Body of pancreas (tissue), 4 donors: ENCODE measurements at regions not wholly inside any gene's neighbourhood (a gene's known extent, or its start where the extent isn't known, plus 50 kb on each side); places are given as distances from the start of the nearest gene placed in this dataset.

ENCODE experiments used
- ATAC-seq: fragments of 150-250 bp; one replicate; pipeline ENCODE4 v1.9.1; 2016
- DNase-seq, 4 donors: peaks; one replicate each; pipeline ENCODE4 v3.0.0-alpha.2; 2019
- H3K27ac ChIP-seq, 4 donors: fragments of 200-600 bp; sonication (generic); 1 replicate in 3 of 4; 2 replicates in 1 of 4; pipeline versions ENCODE4 v1.5.1 to v1.6.1; 2016 to 2019; ENCODE audit warnings: mild to moderate bottlenecking in 1 of 4, mixed read lengths in 1 of 4, moderate library complexity in 1 of 4
- H3K27me3 ChIP-seq, 2 donors: fragments of 200-600 bp; sonication (generic); one replicate each; pipeline ENCODE4 v1.6.0; 2016; ENCODE audit warnings: mild to moderate bottlenecking in 1 of 2
- H3K36me3 ChIP-seq, 2 donors: fragments of 200-600 bp; sonication (generic); replicated peaks in 1 of 2; 2 replicates each; pipeline ENCODE4 v1.5.1; 2016; ENCODE audit warnings: low read depth in 2 of 2; ENCODE audit not compliant: insufficient read depth in 1 of 2
- H3K4me1 ChIP-seq: fragments of 200-600 bp; sonication (generic); one replicate; pipeline ENCODE4 v1.6.0; 2016
- H3K4me3 ChIP-seq, 2 donors: fragments of 200-600 bp; sonication (generic); 1 replicate in 1 of 2; 2 replicates in 1 of 2; pipeline ENCODE4 v1.5.1; 2016 to 2019
- H3K9me3 ChIP-seq, 3 donors: fragments of 200-600 bp; sonication (generic); 1 replicate in 2 of 3; 2 replicates in 1 of 3; pipeline ENCODE4 v1.5.1; 2016
- CTCF ChIP-seq, 7 experiments: fragments of 450-650 bp in 4 of 7; fragments of 200-600 bp in 3 of 7; sonication (generic) in 3 of 7; IDR thresholded peaks; one replicate each; pipeline ENCODE4 v1.5.1; 2016 to 2019; ENCODE audit warnings: antibody characterized with exemption in 7 of 7
- POLR2A ChIP-seq, 3 donors: fragments of 450-650 bp; IDR thresholded peaks; one replicate each; pipeline ENCODE4 v1.6.1; 2016; ENCODE audit warnings: antibody characterized with exemption in 3 of 3, mild to moderate bottlenecking in 2 of 3
- WGBS, 2 donors: methylation state at CpG; one replicate each; pipeline ENCODE4 v1.1.5; 2017; 5-methylcytosine and 5-hydroxymethylcytosine counted together
- intact Hi-C: fragments of 100-400 bp; cut with DNase I; formaldehyde crosslinking; loops from one replicate; pipeline ENCODE4 v1.15.1; 2023

GRCh38 chr16:52976539-52977167 lies 76.0 kb downstream of the CHD9NB start:
- H3K36me3 ChIP-seq: no peaks in the 10 kb centered on the region
- H3K27me3 ChIP-seq: no peaks in the 10 kb centered on the region
- no peaks in the 10 kb centered on the region for H3K4me1 ChIP-seq
- DNase-seq (no peak), ATAC-seq (no peak)
- H3K27ac ChIP-seq: no peak overlapping the region
- no peaks in the 10 kb centered on the region for H3K9me3 ChIP-seq
- TF ChIP-seq POLR2A (IDR thresholded peaks at IDR 0.05) (no peak), CTCF (IDR thresholded peaks at IDR 0.05) (peak in 4 of 7 experiments; percentile 10 to 20 (median 14))
- intact Hi-C loops: no loop called here
- no peak overlapping the region for H3K4me3 ChIP-seq

GRCh38 chr16:52967744-52968143 lies 85.0 kb downstream of the CHD9NB start:
- H3K4me3 ChIP-seq: no peak overlapping the region
- no peak for DNase-seq
- no peaks in the 10 kb centered on the region for H3K36me3 ChIP-seq
- ATAC-seq: no peak
- intact Hi-C loops: no loop called here
- H3K9me3 ChIP-seq: no peaks in the 10 kb centered on the region
- H3K27me3 ChIP-seq: no peaks in the 10 kb centered on the region
- TF ChIP-seq POLR2A (IDR thresholded peaks at IDR 0.05) (no peak), CTCF (IDR thresholded peaks at IDR 0.05) (no peak)
- no peak overlapping the region for H3K27ac ChIP-seq
- no peaks in the 10 kb centered on the region for H3K4me1 ChIP-seq

- WGBS, 2 donors: 86 to 96% methylated on average over 2 of the region's 2 CpGs
- no peak overlapping the region for H3K27ac ChIP-seq
- H3K4me1 ChIP-seq: no peaks in the 10 kb centered on the region
- H3K4me3 ChIP-seq: no peak overlapping the region
- H3K36me3 ChIP-seq: no peaks in the 10 kb centered on the region
- DNase-seq (no peak), ATAC-seq (no peak)
- TF ChIP-seq POLR2A (IDR thresholded peaks at IDR 0.05) (no peak), CTCF (IDR thresholded peaks at IDR 0.05) (no peak)
- intact Hi-C loops: no loop called here
- H3K27me3 ChIP-seq: no peaks in the 10 kb centered on the region
- H3K9me3 ChIP-seq: no peaks in the 10 kb centered on the region
These were observed 88.4 kb downstream of the CHD9NB start for GRCh38 chr16:52964290-52964689.

GRCh38 chr16:52963855-52964242 lies 88.8 kb downstream of the CHD9NB start:
- Histone ChIP-seq H3K9me3 (no peaks in the 10 kb centered on the region), H3K4me1 (no peaks in the 10 kb centered on the region), H3K27ac (no peak overlapping the region), H3K4me3 (no peak overlapping the region), H3K36me3 (no peaks in the 10 kb centered on the region), H3K27me3 (no peaks in the 10 kb centered on the region)
- intact Hi-C loops: no loop called here
- DNase-seq (no peak), ATAC-seq (no peak)
- 63 to 64% methylated on average over 4 of the region's 4 CpGs for WGBS, 2 donors
- TF ChIP-seq POLR2A (IDR thresholded peaks at IDR 0.05) (no peak), CTCF (IDR thresholded peaks at IDR 0.05) (no peak)

- ATAC-seq (no peak), DNase-seq (no peak)
- no peaks in the 10 kb centered on the region for H3K36me3 ChIP-seq
- WGBS, 2 donors: 63 to 72% methylated on average over 3 of the region's 3 CpGs
- TF ChIP-seq CTCF (IDR thresholded peaks at IDR 0.05) (no peak), POLR2A (IDR thresholded peaks at IDR 0.05) (no peak)
- H3K9me3 ChIP-seq: no peaks in the 10 kb centered on the region
- intact Hi-C loops: no loop called here
- H3K27me3 ChIP-seq: no peaks in the 10 kb centered on the region
- no peak overlapping the region for H3K4me3 ChIP-seq
- no peak overlapping the region for H3K27ac ChIP-seq
- no peaks in the 10 kb centered on the region for H3K4me1 ChIP-seq
These were observed 89.4 kb downstream of the CHD9NB start for GRCh38 chr16:52963212-52963854.
